GM08714 (cell line): ENCODE measurements at regions not wholly inside any gene's neighbourhood (a gene's known extent, or its start where the extent isn't known, plus 50 kb on each side); places are given as distances from the start of the nearest gene placed in this dataset.
"Not testable (repeated sequence)": the region's sequence is repeated elsewhere in the genome, so short reads cannot be mapped to it uniquely, and the experiment has no call there.

Experiments
- H3K4me3 ChIP-seq: fragments of 200-500 bp; sonication (Bioruptor generic); 2 replicates; pipeline ENCODE4 v1.5.1; 2014; ENCODE audit warnings: mild to moderate bottlenecking, low read length, inconsistent platforms
- ZNF274 ChIP-seq: IDR thresholded peaks from 2 replicates; pipeline ENCODE4 v1.6.1; 2012; ENCODE audit warnings: mild to moderate bottlenecking, low read depth, low read length

DNA sequence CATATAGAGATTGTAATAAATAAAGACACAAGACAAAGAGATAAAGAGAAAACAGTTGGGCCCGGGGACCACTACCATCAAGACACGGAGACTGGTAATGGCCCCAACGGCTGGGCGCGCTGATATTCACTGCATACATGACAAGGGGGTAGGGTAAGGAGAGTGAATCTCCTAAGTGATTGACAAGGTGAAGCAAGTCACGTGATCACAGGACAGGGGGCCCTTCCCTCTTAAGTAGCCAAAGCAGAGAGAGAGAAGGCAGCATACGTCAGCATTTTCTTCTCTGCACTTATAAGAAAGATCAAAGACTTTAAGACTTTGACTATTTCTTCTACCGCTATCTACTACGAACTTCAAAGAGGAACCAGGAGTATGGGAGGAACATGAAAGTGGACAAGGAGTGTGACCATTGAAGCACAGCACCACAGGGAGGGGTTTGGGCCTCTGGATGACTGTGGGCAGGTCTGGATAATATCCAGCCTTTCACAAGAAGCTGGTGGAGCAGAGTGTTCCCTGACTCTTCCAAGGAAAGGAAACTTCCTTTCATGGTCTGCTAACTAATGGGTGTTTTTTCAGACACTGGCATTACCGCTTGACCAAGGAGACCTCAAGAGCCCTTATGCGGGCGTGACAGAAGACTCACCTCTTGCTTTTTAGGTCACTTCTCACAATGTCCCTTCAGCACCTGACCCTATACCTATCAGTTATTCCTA is 75.6 kb downstream of the MRPL39 start:
- not testable (repeated sequence) for H3K4me3 ChIP-seq

DNA sequence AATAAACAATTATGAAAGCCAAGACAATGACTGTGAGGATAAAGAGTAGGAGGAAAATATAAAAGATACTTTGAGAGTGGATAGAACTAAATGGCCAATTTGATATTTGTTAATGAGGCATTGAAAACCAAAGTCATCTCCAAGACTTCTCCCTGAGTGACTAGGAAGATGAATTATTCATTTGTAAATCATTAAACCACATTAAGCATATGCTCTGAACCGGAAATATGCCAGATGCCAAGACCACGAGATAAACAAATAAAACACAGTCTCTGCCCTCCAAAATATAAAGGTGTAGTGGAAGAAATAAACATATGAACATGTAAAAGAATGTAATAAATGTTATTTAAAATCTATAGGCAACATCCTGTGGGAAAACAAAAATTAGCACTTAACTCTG is 78.8 kb downstream of the MRPL39 start:
- H3K4me3 ChIP-seq = no peak overlapping the region
- no peak for TF ChIP-seq ZNF274

DNA sequence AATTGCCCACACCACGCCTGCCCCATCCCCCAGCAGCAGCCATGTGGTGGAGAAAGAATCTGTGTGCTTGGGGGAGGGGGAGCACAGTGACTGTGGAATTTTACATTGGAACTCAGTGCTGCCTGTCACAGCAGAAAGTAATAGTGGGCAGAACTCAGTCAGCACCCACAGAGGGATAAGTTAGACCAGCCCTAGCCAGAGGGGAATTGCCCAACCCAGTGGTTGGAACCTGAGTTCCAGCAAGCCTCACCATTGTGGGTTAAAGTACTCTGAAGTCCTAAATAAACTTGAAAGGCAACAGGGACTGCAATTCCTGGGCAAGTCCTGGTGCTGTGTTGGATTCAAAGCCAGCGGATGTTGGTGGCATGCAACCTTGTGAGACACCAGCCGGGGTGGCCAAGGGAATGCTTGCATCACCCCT is 88.8 kb downstream of the MRPL39 start:
- no peak overlapping the region for H3K4me3 ChIP-seq
- no peak for TF ChIP-seq ZNF274

DNA sequence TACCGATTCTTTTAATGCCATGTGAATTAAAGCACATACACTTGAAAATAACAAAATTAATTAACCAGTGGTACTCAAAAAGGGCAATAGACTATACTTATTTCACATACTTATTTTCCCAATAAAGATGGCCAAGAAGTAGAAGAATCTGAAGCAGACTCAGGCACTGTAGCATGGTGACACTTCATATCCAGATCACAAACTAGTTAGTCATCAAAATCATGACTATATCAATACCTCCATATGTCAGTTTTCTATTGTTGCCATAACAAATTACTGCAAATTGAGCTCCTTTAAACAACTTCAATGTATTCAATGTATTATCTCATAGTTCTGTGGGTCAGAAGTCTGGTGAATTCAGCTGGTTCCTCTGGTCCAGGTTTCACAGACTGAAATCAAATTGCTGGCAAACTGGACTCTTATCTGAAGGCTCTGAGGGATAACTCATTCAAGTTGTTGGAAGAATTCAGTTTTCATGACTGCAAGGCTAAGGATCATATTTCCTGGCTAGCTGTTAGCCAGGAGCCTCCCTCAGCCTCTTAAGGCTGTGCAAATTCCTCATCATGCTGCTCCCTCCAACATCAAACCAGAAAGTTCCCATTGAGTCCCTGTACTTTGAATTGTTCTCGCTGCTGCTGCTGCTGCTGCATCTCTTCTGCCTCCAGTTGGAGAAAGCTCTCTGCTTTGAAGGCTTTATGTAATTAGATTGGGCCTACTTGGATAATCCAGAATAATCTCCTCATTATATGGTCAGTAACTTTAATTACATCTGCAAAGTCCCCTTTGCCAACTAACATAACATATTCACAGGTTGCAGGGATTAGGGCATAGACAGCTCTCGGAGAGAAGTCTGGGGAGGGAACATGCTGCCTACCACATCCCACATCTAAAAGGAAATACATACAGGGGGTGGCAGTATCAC is 91.5 kb downstream of the MRPL39 start:
- H3K4me3 ChIP-seq = no peak overlapping the region
- TF ChIP-seq ZNF274 = no peak

DNA sequence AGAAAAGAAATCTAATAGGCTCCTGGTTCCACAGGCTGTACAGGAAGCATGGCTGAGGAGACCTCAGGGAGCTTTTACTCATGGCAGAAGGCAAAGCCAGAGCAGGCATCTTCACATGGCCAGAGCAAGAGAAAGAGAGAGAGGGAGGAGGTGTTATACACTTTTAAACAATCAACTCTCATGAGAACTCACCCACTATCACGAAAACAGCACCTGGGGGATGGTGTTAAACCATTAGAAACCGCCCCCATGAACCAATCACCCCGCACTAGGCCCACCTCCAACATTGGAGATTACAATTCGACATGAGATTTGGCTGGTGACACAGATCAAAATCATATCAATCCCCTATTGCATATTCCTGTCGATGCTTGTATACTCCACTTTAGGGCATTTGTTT is 93.5 kb downstream of the MRPL39 start:
- H3K4me3 ChIP-seq = no peak overlapping the region
- TF ChIP-seq ZNF274 = no peak

DNA sequence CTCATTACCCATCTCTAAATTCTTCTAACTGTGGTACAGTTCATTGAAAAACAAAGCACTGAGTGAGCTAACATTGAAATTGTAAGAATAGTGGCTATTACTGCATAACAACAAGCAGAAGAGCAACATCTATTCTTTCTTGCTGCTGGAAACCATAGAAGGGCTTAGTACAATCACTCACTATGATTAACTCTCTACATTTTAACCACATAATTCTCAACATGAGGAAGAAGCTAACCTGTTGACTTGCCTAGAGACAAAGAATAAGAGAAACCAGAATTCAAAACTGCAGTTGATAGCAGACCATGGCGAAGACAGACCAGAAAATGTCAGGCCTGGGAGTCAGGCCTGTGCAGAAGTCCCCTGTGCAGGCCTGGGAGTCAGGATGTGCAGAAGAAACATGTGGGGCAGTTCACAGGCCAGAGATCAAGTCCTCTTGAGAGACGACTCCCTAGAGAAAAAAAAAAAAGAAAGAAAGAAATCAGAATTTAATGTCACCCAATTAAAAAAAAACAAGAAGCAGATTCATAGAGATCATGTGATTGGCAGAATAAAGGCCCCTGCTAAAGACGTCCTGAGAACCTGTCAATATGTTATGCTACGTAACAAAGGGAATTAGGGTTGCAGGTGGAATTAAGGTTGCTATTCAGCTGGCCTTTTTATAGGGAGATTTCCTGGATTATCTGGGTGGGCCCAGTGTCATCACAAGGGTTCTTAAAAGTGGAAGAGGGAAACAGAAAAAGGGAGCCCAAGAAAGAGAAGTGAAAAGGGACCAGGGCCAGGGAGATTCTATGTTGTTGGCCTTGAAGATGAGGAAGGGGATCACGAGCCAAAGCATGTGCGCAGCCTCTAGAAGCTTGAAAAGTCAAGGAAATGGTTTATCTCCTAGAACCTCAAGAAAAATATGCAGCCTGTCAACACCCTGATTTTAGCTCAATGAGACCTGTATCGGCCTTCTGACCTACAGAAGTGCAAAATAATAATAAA is 94.9 kb downstream of the MRPL39 start:
- no peak for TF ChIP-seq ZNF274
- H3K4me3 ChIP-seq = no peak overlapping the region

DNA sequence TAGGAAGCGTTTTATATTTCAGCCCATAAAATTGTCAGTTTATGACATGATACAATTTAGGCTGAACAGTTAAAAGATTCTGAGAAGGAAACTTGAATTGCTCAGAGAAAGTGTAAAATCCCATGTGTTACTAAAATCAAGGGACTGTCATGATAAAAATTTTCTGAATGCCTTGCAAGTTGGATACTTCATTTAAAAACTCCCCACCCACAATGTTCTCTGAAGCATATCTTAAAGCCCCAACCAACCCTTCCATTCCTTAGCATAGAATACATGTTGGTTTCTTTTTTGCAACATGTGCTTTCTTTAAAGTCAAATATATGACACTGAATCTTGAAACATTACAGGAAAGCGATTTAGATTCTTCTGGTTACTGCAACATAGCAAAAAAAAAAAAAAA is 97.4 kb downstream of the MRPL39 start:
- H3K4me3 ChIP-seq = no peak overlapping the region; the same call in 1 of the 2 replicates
- no peak for TF ChIP-seq ZNF274

DNA sequence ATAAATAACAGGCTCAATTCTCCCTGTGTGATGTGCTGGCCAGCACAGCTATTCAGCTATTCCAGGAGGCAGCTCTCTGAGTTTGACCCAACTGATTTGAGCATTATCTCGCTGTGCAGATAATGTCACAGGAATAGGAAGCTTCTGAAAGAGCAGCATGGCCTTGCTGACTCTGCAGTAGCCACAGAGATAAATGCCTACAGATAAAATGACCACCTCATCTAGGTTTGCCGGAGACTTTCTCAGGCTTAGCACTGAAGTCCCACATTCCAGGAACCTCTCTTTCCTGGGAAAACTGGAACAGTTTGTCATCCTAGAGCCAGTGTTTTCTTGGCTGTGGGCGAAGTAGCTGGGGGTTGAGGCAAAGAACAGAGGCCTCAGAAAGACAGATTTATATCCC is 98.9 kb downstream of the MRPL39 start:
- H3K4me3 ChIP-seq = peak overlapping the region; percentile 24; the same call in 1 of the 2 replicates
- TF ChIP-seq ZNF274 = no peak

DNA sequence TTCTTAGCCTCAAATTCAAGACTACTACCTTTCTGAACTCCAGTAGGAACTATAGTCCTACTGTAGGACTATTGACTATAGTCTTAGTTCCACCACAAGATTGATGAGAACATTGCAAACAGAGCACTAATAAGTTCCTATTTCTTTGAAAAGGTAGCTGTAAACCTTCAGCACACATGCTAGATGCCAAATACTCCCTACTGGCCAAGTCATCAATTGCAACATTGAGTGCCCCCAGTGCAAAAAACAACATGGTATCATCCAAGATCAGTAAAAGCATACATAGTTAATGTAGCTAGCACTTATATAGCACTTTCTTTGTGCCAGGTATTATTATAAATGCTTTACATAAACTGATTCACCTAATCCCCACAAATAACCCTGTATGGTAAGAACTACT is 99.8 kb downstream of the MRPL39 start:
- no peak for TF ChIP-seq ZNF274
- H3K4me3 ChIP-seq = no peak overlapping the region

DNA sequence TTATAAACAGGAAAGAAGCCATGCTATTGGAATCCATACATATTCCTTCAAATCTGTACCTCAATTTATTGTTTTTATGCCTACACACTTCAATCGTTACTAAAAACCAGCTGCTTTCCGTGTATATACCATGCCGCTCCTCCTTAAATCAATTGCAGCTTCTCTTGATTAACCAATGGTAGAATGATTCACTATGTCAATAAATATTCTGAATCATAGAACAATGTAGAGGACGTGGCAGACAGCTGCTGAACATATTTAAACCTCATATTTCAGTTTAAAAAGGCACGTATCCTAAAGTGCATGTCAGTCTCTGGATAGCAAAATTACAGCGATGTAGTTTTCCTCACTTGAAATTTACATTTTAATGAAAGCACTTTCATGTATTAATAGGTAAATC is 100.4 kb downstream of the MRPL39 start:
- TF ChIP-seq ZNF274 = no peak

DNA sequence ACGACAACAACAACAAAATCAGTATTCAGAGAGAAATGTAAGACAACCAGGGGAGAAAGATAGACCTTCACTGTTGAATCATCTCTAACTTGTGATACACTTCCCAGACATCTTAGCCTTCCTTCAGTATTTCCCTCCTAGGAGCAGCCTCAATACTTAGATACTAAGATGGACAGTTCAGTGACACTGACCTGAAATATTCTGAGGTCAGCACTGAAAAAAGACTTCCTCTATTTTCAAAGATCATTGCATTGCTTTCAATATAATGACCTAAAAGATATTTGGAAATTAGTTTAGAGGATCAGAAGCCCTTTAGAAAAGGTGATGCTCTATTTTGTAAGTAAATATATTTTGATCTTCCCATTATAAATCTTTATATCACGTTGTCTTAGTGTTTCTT is 101.0 kb downstream of the MRPL39 start:
- H3K4me3 ChIP-seq = no peak overlapping the region
- no peak for TF ChIP-seq ZNF274

More for the DNA sequence above, 100.4 kb downstream of the MRPL39 start:
- no peak overlapping the region for H3K4me3 ChIP-seq

DNA sequence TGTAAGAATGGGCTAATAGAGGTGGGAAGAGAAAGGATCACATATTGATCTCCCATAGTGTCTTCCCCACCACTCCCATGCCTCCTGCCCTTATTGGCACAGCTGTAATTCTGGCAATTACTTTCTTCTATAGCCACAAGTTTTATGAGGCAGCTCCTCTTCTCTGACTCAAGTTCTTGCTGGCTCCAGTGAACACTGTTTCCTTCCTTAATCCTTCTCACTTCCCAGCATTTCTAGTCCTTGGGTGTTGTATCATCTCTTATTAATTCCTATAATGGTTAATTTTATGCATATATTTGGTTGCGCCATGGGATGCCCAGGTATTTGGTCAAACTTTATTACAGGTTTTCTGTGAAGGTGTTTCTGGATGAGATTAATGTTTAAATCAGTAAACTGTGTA is 103.3 kb downstream of the MRPL39 start:
- H3K4me3 ChIP-seq = no peak overlapping the region
- TF ChIP-seq ZNF274 = no peak

DNA sequence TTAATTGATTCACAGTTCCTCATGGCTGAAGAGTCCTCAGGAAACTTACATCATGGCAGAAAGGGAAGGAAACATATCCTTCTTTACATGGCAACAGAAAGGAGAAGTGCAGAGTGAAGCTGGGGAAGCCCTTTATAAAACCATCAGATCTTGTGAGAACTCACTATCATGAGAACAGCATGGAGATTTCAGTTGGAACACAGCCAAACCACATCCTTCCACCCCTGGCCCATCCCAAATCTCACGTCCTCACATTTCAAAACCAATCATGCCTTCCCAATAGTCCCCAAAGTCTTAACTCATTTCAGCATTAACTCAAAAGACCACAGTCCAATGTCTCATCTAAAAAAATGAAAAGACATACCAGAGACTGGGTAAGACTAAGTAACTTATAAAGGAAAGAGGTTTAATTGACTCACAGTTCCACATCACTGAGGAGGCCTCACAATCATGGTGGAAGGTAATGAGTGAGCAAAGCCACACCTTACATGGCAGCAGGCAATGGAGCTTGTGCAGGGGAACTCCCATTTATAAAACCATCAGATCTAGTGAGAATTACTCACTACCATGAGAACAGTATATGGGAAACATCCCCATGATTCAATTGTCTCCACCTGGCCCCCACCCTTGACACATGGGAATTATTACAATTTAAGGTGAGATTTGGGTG is 105.2 kb downstream of the MRPL39 start:
- TF ChIP-seq ZNF274 = no peak
- no peak overlapping the region for H3K4me3 ChIP-seq
